ENCODE measurements at regions not wholly inside any gene's neighbourhood (a gene's known extent, or its start where the extent isn't known, plus 50 kb on each side); places are given as distances from the start of the nearest gene placed in this dataset.
"Not testable (repeated sequence)": the region's sequence is repeated elsewhere in the genome, so short reads cannot be mapped to it uniquely, and the experiment has no call there.

- peak; percentile 4 for DNase-seq (ENCODE audit: low read depth)
These were observed 465.1 kb upstream of the PCDH20 start for GRCh38 chr13:61880578-61881283.

- DNase-seq (ENCODE audit: low read depth) = not testable (repeated sequence)
These were observed 462.9 kb upstream of the PCDH20 start for GRCh38 chr13:61878565-61878964.

- no peak for DNase-seq (ENCODE audit: low read depth)
These were observed 459.4 kb upstream of the PCDH20 start for GRCh38 chr13:61874970-61875579.

DNA sequence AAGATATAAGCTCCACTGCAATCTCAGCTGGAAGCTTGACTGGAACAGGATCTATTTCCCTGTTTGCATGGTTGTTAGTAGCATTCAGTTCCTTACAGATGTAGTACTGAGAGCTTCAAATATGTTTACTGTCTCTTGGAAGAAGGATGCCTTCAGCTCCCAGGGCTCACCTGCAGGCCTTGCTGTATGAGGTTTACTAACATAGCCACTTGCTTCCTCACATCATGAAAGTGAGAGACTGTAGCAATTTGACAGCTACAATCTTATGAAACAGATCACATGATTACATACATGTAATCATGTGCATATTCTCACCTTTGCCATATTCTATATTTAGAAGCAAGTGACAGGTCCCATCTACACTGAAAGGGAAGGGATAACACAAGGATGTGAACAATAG, 458.1 kb upstream of the PCDH20 start:
- DNase-seq (ENCODE audit: low read depth) = no peak

- no peak for DNase-seq (ENCODE audit: low read depth)
These were observed 441.5 kb upstream of the PCDH20 start for GRCh38 chr13:61857198-61857597.

GRCh38 chr13:61852116-61852619, 436.5 kb upstream of the PCDH20 start:
- no peak for DNase-seq (ENCODE audit: low read depth)

GRCh38 chr13:61850794-61851193, 435.1 kb upstream of the PCDH20 start:
- DNase-seq (ENCODE audit: low read depth) = no peak

GRCh38 chr13:61838568-61838967, 422.9 kb upstream of the PCDH20 start:
- DNase-seq (ENCODE audit: low read depth) = no peak

DNA sequence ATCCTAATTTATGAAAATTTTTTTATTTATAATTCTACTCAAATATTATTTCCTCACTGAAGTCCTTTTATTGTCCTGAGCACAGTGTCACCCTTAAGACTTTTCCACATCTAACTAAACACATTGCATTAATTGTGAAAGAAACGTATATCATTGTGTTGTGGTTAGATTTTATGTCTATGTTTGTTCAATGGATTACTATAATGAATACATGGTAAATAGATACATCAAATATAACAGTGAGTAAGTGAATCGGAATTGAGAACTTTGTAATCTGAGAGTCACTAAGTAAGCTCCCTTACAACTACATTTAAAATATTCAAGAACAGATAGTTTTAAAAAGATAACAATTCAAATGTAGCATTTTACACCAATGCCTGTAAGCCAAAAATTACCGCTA, 417.6 kb upstream of the PCDH20 start:
- no peak for DNase-seq (ENCODE audit: low read depth)

DNA sequence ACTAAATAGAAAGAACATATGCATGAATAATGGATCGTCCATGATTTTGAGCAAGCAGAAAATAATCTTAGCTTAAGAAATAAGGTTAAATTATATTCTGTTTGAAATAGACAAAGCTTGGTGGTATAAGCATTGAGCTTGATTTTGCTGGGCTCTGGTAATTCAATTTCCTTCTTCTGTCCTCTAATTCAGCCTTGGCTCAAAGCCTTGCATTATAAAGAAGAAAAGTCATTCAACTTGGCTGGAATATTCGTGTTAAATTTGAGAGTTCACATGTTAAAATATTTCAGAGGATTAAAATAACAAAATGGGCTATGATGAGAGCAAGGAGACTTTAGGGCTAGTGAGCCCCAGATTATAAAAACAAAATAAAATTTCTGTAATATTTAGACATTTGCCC, 415.4 kb upstream of the PCDH20 start:
- no peak for DNase-seq (ENCODE audit: low read depth)

DNA sequence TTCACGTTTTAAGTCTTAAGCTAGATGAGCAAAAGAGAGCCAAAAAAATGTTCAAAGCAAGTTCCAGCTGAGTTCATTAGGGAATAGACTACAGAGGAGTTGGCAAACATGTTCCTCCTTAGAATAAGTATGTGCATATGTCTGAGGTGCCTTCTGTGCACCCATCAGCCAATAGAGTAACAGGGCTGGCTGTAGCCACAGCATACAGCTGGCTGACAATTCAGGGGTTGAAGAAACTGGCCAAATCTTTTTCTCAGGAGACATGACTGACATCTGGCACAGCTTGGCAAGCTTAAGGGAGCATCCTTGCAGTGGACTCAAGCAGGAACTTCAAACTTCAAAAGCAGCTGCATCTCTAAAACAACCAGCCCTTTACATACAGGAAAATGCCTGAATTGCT, 414.8 kb upstream of the PCDH20 start:
- no peak for DNase-seq (ENCODE audit: low read depth)

GRCh38 chr13:61824168-61824567, 408.5 kb upstream of the PCDH20 start:
- DNase-seq (ENCODE audit: low read depth) = no peak

DNA sequence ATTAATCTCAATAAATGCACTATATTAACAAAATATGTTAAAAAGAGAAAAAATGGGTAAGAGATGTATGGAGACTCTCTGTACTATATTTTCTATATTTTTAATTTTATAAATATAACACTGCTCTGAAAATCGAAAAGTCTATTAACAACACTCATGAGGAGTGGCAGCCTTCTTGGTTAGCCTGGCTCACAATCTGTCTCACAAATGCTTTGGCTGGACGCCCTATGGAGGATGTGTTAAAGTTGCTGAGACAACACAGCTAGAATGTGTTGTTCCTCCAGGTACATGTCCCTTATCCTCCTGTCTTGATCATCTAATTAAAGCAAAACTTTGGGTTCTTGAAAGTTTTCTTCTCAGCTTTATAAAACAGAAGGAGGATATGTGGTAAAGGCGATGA, 396.6 kb upstream of the PCDH20 start:
- no peak for DNase-seq (ENCODE audit: low read depth)

DNA sequence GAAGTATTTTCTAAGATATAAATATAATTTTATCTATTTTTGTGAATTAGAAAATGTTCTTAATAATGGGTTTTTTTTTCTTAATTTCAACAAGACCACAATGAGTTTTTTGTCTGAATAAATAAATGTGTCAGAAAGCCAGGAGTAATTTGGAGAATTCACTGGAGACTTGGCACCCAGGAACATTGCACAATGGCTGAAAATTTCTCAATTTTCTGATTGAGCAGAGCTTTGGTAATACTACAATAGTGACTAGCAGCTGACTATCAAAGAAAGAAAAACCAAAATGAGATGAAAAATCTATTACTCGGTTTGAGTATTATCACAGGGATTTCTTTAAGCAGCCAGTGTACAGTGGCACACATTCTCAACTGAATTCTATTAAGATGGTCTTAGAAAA, 394.4 kb upstream of the PCDH20 start:
- DNase-seq (ENCODE audit: low read depth) = no peak

DNA sequence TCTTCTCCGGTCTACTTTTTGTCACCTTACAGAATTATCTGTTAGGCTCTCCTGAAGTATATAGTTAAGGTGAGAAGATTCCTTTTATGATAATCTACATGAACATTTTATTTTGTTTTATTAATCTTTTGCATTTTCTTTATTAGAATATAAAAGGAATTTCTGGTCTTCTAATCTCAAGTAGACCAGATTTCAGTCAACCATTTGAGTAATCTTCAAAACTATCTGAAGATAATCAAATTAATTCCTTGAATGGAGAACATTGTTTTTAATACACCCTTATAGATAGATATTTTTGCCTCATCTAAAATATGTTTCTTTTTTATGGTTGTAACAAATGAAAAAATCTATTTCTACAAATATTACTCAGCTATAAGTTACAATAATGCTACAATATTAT, 381.7 kb upstream of the PCDH20 start:
- no peak for DNase-seq (ENCODE audit: low read depth)

DNA sequence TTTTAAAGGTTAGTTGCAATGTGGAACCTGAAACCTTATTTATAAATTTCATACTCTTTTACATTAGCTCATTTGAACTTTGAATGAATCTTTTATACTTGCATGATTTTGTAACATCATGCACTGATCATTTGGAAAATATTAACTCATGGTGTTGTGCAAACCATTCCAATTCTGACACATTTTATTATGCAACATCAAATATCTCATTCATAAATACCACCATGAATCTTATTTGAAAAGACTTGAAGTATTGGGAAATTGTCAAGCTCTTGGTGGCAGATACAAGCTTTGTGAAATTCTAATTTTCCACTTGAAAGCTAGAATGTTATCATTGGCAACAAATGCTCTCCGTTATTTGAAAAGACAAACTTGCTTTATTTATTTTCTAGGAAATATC, 379.9 kb upstream of the PCDH20 start:
- no peak for DNase-seq (ENCODE audit: low read depth)

- no peak for DNase-seq (ENCODE audit: low read depth)
These were observed 363.8 kb upstream of the PCDH20 start for GRCh38 chr13:61779456-61779855.

DNA sequence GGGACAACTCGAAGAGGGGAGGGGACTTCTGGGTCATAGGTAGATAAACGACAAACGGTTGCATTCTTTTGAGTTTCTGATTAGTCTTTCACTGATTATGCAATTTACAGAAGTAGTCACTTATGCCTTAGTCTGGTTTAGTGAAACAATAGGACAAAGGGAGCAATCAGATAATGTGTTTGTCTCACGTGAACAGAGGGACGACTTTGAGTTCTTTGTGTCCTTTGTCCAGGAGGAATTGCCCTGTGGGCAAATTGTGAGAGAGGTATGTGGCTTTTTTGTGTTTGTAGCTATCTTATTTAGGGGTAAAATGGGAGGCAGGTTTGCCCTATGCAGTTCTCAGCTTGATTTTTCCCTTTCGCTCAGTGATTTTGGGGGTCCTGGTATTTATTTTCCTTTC, 362.9 kb upstream of the PCDH20 start:
- DNase-seq (ENCODE audit: low read depth) = no peak

DNA sequence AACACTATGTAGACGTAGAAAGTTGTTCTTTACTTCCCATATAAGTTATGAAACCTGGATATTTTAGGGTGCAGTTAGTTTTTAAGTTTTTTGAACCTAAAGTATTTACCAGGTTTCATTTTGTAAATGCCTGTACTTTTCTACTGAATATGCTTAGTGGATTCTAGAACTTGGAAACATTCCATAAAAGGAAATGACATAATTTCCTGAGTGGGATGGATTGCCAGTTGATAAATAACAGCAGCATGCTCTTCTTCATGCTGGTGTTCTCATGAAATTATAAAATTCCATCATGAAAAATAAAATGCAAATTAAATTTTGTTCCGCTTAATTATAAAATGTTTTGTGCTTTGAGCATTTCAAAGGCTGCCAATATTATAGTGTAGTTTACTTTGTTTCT, 362.2 kb upstream of the PCDH20 start:
- peak; percentile 3 for DNase-seq (ENCODE audit: low read depth)

GRCh38 chr13:61777271-61777670, 361.6 kb upstream of the PCDH20 start:
- DNase-seq (ENCODE audit: low read depth) = peak; percentile 21

DNA sequence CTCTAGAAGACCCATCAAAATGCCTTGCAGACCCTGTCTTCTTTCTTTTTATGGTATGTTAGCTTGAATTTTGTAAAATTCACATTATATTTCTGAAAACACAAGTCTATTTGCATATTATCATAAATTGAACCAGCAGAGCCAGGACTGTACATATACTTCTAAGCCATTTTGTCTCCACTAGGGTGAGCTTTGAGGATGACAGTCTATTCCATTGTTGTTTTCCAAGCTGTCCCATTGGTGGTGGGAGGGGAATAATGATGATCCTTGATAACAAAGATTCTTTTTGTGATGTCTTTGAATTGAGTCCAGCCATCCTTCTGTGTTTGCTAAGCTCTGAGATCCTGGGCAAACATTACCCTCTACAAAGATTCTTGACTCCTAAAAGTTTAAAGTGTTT, 359.3 kb upstream of the PCDH20 start:
- DNase-seq (ENCODE audit: low read depth) = no peak

- no peak for DNase-seq (ENCODE audit: low read depth)
These were observed 355.0 kb upstream of the PCDH20 start for GRCh38 chr13:61770681-61771080.

DNA sequence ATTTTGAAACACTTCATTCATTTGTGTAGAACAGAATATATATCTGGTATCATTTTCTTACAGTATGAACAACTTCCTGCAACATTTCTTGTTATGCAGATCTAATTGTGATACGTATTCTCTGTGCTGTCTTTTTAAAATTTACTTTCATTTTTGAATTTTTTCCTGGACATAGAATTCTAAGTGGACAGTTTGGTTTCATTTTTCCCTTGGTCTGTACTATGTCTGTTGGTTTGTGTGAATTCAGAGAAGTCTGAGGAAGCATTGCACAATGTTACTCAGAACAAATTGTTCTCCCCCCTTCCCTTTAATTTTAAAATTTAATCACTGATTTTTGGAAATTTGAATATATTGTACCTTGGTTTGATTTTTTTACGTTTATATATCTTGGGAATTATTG, 352.5 kb upstream of the PCDH20 start:
- DNase-seq (ENCODE audit: low read depth) = no peak

- DNase-seq (ENCODE audit: low read depth) = no peak
These were observed 351.0 kb upstream of the PCDH20 start for GRCh38 chr13:61766667-61767058.

Data from iris pigment epithelial cell (primary cell).